Aorta (tissue), 5 donors: ENCODE measurements at regions not wholly inside any gene's neighbourhood (a gene's known extent, or its start where the extent isn't known, plus 50 kb on each side); places are given as distances from the start of the nearest gene placed in this dataset.
A peak's percentile ranks its signal among the peaks of the same experiment; 100 is the strongest.

Experiments
- ATAC-seq: fragments of 200-7000 bp; cut with Tn5 transposase; one replicate; pipeline ENCODE4 v1.9.1; 2022; ENCODE audit warnings: moderate library complexity; ENCODE audit not compliant: low FRiP score
- DNase-seq, 2 donors: peaks; one replicate each; pipeline ENCODE4 v3.0.0-alpha.2; 2020
- H3K27ac ChIP-seq, 2 donors: one replicate each; pipeline ENCODE4 v1.5.1; 2013; ENCODE audit warnings: low read length in 2 of 2, mild to moderate bottlenecking in 2 of 2, moderate library complexity in 2 of 2, control low read depth in 1 of 2, inconsistent platforms in 1 of 2, low read depth in 1 of 2
- H3K27me3 ChIP-seq, 2 donors: one replicate each; pipeline ENCODE4 v1.6.1; 2013; ENCODE audit warnings: control low read depth in 1 of 2, low read length in 1 of 2, mild to moderate bottlenecking in 1 of 2, moderate library complexity in 1 of 2; ENCODE audit not compliant: insufficient read depth in 2 of 2, control insufficient read depth in 1 of 2
- H3K36me3 ChIP-seq, 2 donors: one replicate each; pipeline ENCODE4 v1.6.1; 2013; ENCODE audit warnings: control low read depth in 1 of 2, low read length in 1 of 2, mild to moderate bottlenecking in 1 of 2; ENCODE audit not compliant: insufficient read depth in 2 of 2, control insufficient read depth in 1 of 2
- H3K4me1 ChIP-seq, 2 donors: one replicate each; pipeline ENCODE4 v1.6.1; 2013; ENCODE audit warnings: low read length in 2 of 2, control low read depth in 1 of 2, mild to moderate bottlenecking in 1 of 2, moderate library complexity in 1 of 2; ENCODE audit not compliant: insufficient read depth in 2 of 2, control insufficient read depth in 1 of 2
- H3K4me3 ChIP-seq, 2 donors: one replicate each; pipeline ENCODE4 v1.5.1; 2013; ENCODE audit warnings: low read length in 2 of 2, control low read depth in 1 of 2, mild to moderate bottlenecking in 1 of 2
- H3K9me3 ChIP-seq: one replicate; pipeline ENCODE4 v1.6.1; 2013; ENCODE audit warnings: mild to moderate bottlenecking, low read length; ENCODE audit not compliant: control insufficient read depth
- WGBS, 2 donors: extraction: QIAGEN DNeasy Blood & Tissue Kit; methylation state at CpG; one replicate each; pipeline ENCODE4 v1.1.7; 2013; 5-methylcytosine and 5-hydroxymethylcytosine counted together
- intact Hi-C, 2 donors: fragments of 100-400 bp; cut with DNase I; formaldehyde crosslinking; loops; one replicate each; pipeline versions ENCODE4 v1.14.2 to v1.15.0; 2022
- donor health status: healthy with polysubstance abuse.
- donor health status: Bipolar disorder and iron deficiency.
- donor health status: DM: no; HTN: no; CAD: no.
- donor health status: DM: no; HTN: no; CAD: no.
- donor health status: DM: yes; HTN: yes; CAD: no.

GRCh38 chr6:134866563-134866962 is 83.3 kb downstream of the ALDH8A1 start:
- no peaks in the 10 kb centered on the region for H3K36me3 ChIP-seq
- intact Hi-C loops, result no loop called here
- no peak overlapping the region for H3K27ac ChIP-seq
- no peaks in the 10 kb centered on the region for H3K9me3 ChIP-seq
- H3K4me3 ChIP-seq, result no peak overlapping the region
- H3K4me1 ChIP-seq, result no peaks in the 10 kb centered on the region
- H3K27me3 ChIP-seq, result no peaks in the 10 kb centered on the region
- 55 to 59% methylated on average over 2 of the region's 2 CpGs for WGBS, 2 donors
- DNase-seq, result no peak
- ATAC-seq, result no peak

DNA sequence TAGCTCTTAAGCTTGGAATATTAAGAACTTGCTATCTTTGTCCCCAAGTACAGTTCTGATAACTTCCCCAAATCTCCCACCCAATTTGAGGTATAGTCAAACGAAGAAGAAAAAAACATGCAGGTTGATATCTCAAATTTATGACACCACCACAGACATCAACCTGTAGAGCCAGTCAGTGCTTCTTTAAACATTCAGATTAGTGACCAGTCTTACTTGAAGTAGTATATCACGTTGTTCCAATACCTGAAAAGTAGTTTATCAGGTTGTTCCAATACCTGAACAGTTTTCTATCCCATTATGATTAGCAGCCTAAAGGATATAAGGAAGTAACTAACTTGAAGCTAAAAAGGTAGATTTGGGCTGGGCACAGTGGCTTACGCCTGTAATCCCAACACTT is 85.3 kb downstream of the ALDH8A1 start:
- DNase-seq, result no peak
- Histone ChIP-seq H3K27me3 (no peaks in the 10 kb centered on the region), H3K36me3 (no peaks in the 10 kb centered on the region), H3K27ac (no peak overlapping the region), H3K4me3 (no peak overlapping the region), H3K4me1 (no peaks in the 10 kb centered on the region), H3K9me3 (no peaks in the 10 kb centered on the region)
- 82 to 87% methylated on average over 3 of the region's 3 CpGs for WGBS, 2 donors
- ATAC-seq, result no peak
- intact Hi-C loops, result no loop called here

DNA sequence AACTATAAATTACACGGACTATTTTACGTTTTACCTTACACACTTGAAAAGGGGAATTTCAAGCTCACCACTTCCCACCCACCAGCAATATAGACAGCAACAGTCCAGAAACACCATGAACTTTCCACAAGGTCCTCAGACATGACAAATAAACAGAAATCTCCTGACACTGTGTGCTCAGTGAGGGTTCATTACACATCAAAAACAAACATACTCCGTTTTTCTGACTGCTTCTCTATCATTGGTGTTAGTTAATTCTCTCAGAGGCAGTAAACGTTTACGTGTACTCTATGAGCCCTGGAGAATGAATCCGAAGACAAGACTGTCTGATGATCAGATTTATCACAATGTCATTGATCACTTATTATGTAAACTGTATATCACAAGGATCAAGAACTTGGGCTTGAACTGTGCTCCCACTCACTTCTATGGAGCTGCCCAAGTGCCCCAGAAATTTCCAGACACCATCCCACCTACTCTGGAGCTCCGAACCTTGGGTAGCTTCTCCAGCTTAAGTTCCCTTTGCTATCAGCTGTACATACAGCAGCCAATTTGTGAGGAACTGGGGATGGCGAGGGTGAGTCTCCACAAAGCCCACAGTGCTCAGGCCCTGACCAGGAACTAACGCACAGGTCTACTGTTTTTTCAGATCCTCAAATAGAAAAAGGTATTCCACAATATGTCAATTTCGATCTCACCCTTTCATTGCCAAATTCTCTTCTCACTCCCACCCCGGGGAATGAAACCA is 86.0 kb downstream of the ALDH8A1 start:
- H3K27me3 ChIP-seq, result no peaks in the 10 kb centered on the region
- no peaks in the 10 kb centered on the region for H3K36me3 ChIP-seq
- H3K27ac ChIP-seq, result no peak overlapping the region
- H3K4me3 ChIP-seq, result no peak overlapping the region
- ATAC-seq (no peak), DNase-seq (no peak)
- intact Hi-C loops, result no loop called here
- H3K4me1 ChIP-seq, result no peaks in the 10 kb centered on the region
- 54 to 70% methylated on average over 11 of the region's 11 CpGs for WGBS, 2 donors
- H3K9me3 ChIP-seq, result no peaks in the 10 kb centered on the region

GRCh38 chr6:134854366-134854765 is 95.5 kb downstream of the ALDH8A1 start:
- no peaks in the 10 kb centered on the region for H3K4me1 ChIP-seq
- 75 to 80% methylated on average over 3 of the region's 3 CpGs for WGBS, 2 donors
- ATAC-seq (no peak), DNase-seq (no peak)
- intact Hi-C loops, result no loop called here
- H3K27me3 ChIP-seq, result no peaks in the 10 kb centered on the region
- no peaks in the 10 kb centered on the region for H3K9me3 ChIP-seq
- no peak overlapping the region for H3K4me3 ChIP-seq
- no peaks in the 10 kb centered on the region for H3K36me3 ChIP-seq
- H3K27ac ChIP-seq, result no peak overlapping the region

DNA sequence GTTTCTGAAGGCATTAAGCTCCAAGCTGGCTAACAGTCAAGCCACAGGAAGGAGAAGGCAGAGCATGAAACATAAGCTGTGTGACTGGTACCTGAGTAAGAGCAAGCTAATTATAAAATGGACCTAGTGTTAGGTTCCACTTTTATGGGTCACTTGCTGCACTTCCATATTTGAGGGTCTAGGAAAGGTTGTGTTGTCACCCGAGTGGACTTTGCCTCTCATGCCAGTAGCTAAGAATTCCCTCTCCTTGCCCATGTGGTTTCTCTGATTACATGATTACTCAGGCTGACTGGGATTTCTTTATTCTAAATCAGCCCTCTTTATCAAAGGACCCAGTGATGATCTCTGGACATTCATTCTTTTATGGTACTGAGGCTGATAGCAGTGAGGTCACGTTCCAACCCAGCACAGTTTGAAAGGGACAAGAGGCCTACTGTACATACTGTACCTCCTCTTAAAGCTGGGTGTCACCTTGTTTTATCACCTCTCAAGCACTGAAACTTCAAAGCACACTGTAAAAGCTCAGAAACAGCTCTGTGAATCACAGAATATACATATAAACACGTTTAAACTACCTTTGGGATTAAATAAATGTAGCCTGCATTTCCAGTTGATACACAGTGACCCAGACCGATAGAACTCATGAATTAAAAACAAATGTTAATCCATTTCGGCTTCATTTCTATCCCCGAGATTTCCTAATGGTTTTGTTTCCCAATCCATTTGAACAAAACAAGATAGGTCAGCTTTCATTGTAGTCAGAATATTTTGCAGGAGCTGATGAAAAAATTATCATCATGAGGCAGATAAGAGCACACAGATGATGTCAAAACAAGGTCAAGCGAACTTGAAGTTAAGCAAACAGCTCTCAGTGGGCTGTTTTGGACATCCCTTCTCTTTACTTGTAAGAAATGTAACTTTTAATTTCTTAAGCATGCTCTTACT is 96.5 kb downstream of the ALDH8A1 start:
- WGBS, 2 donors, result 73 to 78% methylated on average over 7 of the region's 7 CpGs

DNA sequence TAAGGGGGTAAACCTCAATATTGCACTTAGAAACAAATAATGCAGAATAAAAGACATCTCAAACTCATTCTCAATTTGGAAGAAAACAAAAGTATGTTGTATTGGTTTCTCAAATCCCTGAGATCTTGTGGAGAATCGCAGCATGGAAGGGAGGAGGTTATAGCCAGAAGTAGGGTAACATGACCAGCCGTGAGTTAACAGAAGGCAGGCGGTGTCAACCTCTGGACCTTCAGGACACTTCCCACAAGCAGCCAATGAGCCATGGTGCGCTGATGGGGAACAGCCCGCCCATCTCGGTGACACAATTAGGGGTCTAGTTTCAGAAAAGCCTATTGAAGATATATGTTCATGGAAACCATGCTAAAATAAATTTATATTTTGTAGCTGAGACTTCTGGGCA is 98.4 kb downstream of the ALDH8A1 start:
- Histone ChIP-seq H3K9me3 (no peaks in the 10 kb centered on the region), H3K36me3 (no peaks in the 10 kb centered on the region), H3K4me3 (no peak overlapping the region), H3K4me1 (no peaks in the 10 kb centered on the region), H3K27ac (no peak overlapping the region), H3K27me3 (no peaks in the 10 kb centered on the region)
- DNase-seq (no peak), ATAC-seq (no peak)
- intact Hi-C loops, result no loop called here
- 94 to 96% methylated on average over 6 of the region's 6 CpGs for WGBS, 2 donors

More for the DNA sequence above, 96.5 kb downstream of the ALDH8A1 start:
- DNase-seq, result no peak
- H3K4me3 ChIP-seq, result no peak overlapping the region
- no peak overlapping the region for H3K27ac ChIP-seq
- H3K4me1 ChIP-seq, result no peaks in the 10 kb centered on the region
- no peaks in the 10 kb centered on the region for H3K27me3 ChIP-seq
- intact Hi-C loops, result no loop called here
- peak; percentile 56 for ATAC-seq
- no peaks in the 10 kb centered on the region for H3K36me3 ChIP-seq
- no peaks in the 10 kb centered on the region for H3K9me3 ChIP-seq

DNA sequence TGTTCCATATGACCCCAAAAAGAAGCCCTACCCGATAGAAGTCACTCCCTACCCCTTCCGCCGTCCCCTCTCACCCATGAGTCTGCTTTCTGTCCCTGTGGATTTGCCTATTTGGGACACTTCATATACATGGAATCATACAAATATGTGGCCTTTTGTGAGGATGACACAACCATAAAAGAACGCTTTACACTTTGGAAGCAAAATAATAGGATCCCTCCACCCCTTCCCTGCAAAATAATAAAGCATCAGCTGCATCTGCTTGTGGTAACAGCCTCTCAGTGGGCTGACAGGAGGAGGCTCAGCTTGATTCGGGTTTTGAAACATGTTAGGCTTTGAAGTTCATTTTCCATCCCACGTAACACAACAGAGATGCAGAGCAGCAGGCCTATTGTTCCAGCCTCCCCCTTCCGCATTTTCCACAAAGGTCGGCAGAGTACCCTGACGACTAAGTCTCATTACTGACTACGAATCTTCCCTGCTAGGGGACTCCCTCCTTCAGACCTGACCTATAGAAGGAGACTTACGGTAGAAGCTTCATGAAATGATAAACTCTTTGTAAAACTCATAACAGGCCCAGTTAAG is 99.1 kb downstream of the ALDH8A1 start:
- no peak for ATAC-seq
- Histone ChIP-seq H3K4me3 (no peak overlapping the region), H3K9me3 (no peaks in the 10 kb centered on the region), H3K36me3 (no peaks in the 10 kb centered on the region), H3K4me1 (no peaks in the 10 kb centered on the region), H3K27ac (no peak overlapping the region), H3K27me3 (no peaks in the 10 kb centered on the region)
- DNase-seq, result no peak
- intact Hi-C loops, result no loop called here
- 82 to 85% methylated on average over 11 of the region's 11 CpGs for WGBS, 2 donors

- H3K9me3 ChIP-seq, result no peaks in the 10 kb centered on the region
- DNase-seq (no peak), ATAC-seq (no peak)
- H3K36me3 ChIP-seq, result no peaks in the 10 kb centered on the region
- 96 to 98% methylated on average over 4 of the region's 4 CpGs for WGBS, 2 donors
- H3K27me3 ChIP-seq, result no peaks in the 10 kb centered on the region
- no peak overlapping the region for H3K27ac ChIP-seq
- H3K4me1 ChIP-seq, result no peaks in the 10 kb centered on the region
- no peak overlapping the region for H3K4me3 ChIP-seq
- intact Hi-C loops, result no loop called here
Observed at GRCh38 chr6:134849920-134850447, 99.9 kb downstream of the ALDH8A1 start.
